ENCODE measurements at regions not wholly inside any gene's neighbourhood (a gene's known extent, or its start where the extent isn't known, plus 50 kb on each side); places are given as distances from the start of the nearest gene placed in this dataset.

DNA sequence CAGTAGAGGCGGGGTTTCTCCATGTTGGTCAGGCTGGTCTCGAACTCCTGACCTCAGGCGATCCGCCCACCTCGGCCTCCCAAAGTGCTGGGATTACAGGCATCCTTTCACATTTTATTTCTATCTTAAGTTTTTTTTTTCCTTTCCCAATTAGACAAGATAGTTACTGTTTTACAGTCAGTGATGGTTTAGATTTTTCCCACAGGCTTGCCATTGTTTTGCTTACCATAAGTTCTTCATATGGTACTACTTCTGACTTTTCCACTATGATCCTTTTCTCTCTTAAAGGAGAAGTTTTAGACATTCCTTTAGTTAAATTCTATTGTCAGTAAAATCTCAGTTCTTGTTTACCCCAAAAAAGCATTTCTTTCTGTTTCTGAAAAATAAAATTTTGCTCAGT, 462.6 kb downstream of the CENPC start:
- intact Hi-C loops (cut with micrococcal nuclease) = no loop called here
- no TSS peak for BruUV-seq (replicated peaks)

DNA sequence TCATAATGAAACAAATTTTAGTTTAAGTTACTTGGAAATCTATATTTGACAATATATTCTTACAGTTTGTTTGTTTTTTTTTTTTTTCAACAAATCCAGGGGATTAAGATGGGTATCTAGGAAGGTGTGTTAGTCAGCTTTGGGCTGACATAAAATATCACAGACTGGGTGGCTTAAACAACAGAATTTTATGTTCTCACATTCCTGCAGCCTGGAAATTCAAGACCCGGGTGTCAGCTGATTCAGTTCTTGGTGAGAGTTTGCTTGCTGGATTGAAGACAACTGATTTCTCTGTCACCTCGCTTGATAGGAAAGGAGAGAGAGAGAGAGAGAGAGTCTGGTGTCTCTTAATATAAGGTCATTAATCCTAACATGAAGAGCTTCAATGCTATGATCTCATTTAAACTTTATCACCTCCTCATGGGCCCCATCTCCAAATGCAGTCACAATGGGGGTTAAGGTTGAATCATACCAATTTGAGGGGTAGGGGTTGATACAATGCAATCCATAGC, 465.2 kb downstream of the CENPC start:
- CTCF ChIA-PET = interaction anchor here (0.6 kb wide), 1 partner anchor 11 kb away, joined by 4 read pairs; no protein-coding TSS in a partner anchor
- Mint-ChIP-seq H3K27ac (ENCODE audit: low read depth, unreplicated experiment) (no peak overlapping the region), H3K9me3 (ENCODE audit: unreplicated experiment) (no peaks in the 10 kb centered on the region), H3K27me3 (ENCODE audit: insufficient read depth, unreplicated experiment) (no peaks in the 10 kb centered on the region), H3K36me3 (ENCODE audit: insufficient read depth, unreplicated experiment) (no peaks in the 10 kb centered on the region), H3K4me3 (ENCODE audit: unreplicated experiment) (no peak overlapping the region), H3K4me1 (ENCODE audit: insufficient read depth, unreplicated experiment) (no peaks in the 10 kb centered on the region)
- intact Hi-C loops (cut with micrococcal nuclease) = no loop called here
- DNase-seq (ENCODE audit: unreplicated experiment) = no peak
- no TSS peak for BruUV-seq (replicated peaks)
- POLR2A ChIA-PET = no interaction called here
- TF ChIP-seq, protein P1, sequence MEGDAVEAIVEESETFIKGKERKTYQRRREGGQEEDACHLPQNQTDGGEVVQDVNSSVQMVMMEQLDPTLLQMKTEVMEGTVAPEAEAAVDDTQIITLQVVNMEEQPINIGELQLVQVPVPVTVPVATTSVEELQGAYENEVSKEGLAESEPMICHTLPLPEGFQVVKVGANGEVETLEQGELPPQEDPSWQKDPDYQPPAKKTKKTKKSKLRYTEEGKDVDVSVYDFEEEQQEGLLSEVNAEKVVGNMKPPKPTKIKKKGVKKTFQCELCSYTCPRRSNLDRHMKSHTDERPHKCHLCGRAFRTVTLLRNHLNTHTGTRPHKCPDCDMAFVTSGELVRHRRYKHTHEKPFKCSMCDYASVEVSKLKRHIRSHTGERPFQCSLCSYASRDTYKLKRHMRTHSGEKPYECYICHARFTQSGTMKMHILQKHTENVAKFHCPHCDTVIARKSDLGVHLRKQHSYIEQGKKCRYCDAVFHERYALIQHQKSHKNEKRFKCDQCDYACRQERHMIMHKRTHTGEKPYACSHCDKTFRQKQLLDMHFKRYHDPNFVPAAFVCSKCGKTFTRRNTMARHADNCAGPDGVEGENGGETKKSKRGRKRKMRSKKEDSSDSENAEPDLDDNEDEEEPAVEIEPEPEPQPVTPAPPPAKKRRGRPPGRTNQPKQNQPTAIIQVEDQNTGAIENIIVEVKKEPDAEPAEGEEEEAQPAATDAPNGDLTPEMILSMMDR (IDR thresholded peaks at IDR 0.05; ENCODE audit: unreplicated experiment) = no peak

More for the DNA sequence above, 462.6 kb downstream of the CENPC start:
- no peaks in the 10 kb centered on the region for H3K4me1 Mint-ChIP-seq (ENCODE audit: insufficient read depth, unreplicated experiment)
- no peaks in the 10 kb centered on the region for H3K27me3 Mint-ChIP-seq (ENCODE audit: insufficient read depth, unreplicated experiment)
- no peaks in the 10 kb centered on the region for H3K36me3 Mint-ChIP-seq (ENCODE audit: insufficient read depth, unreplicated experiment)
- DNase-seq (ENCODE audit: unreplicated experiment) = no peak
- no peak overlapping the region for H3K27ac Mint-ChIP-seq (ENCODE audit: low read depth, unreplicated experiment)
- no peaks in the 10 kb centered on the region for H3K9me3 Mint-ChIP-seq (ENCODE audit: unreplicated experiment)
- TF ChIP-seq, protein P1 (IDR thresholded peaks at IDR 0.05; ENCODE audit: unreplicated experiment) = no peak
- POLR2A ChIA-PET = no interaction called here
- CTCF ChIA-PET = no interaction called here
- no peak overlapping the region for H3K4me3 Mint-ChIP-seq (ENCODE audit: unreplicated experiment)

DNA sequence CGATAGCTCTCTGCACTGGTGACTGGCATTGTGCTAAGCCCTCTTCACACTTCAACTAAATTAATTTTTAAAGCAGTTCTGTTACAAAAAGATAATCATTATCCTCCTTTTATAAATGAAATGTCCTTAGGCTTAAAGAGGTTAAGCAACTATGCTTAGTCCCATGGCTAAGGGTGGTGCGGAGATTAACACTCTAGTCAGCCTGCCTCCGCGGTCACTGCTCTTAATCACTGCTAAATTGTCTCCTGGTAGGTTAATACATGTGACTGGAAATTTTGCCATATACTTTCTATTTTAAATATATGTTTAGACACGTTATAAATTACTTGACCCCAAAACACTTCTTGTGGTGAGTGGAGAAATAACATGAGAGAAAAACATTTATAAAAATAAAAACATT, 473.7 kb downstream of the CENPC start:
- BruUV-seq (replicated peaks) = no TSS peak
- Mint-ChIP-seq H3K9me3 (ENCODE audit: unreplicated experiment) (peaks cover 8% of the 10 kb centered on the region), H3K36me3 (ENCODE audit: insufficient read depth, unreplicated experiment) (no peaks in the 10 kb centered on the region), H3K4me1 (ENCODE audit: insufficient read depth, unreplicated experiment) (no peaks in the 10 kb centered on the region), H3K4me3 (ENCODE audit: unreplicated experiment) (no peak overlapping the region), H3K27me3 (ENCODE audit: insufficient read depth, unreplicated experiment) (no peaks in the 10 kb centered on the region), H3K27ac (ENCODE audit: low read depth, unreplicated experiment) (no peak overlapping the region)
- TF ChIP-seq, protein P1 (IDR thresholded peaks at IDR 0.05; ENCODE audit: unreplicated experiment) = no peak
- ChIA-PET CTCF (interaction anchor here (2.4 kb wide), 1 partner anchor 16 kb away, joined by 9 read pairs; no protein-coding TSS in a partner anchor), POLR2A (no interaction called here)
- intact Hi-C loops (cut with micrococcal nuclease) = no loop called here
- no peak for DNase-seq (ENCODE audit: unreplicated experiment)

DNA sequence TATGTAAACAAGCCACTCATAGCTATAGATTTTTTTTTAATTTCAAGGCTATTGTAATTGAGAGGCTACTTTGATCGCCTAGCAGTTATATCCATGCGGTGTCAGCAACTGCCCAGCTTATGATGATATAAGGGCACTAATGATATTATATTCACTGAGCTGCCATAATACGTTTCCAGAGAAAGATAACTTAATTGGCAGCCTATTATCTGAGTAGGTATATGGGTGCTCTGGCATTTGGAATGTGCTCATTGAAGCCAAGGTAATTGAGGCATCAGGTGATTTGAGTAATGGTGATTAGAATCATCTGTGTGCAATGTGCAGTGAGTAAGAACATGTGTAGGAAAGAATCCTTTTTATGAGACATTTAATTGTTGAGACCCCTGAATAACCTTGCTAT, 490.0 kb downstream of the CENPC start:
- Mint-ChIP-seq H3K4me3 (ENCODE audit: unreplicated experiment) (no peak overlapping the region), H3K9me3 (ENCODE audit: unreplicated experiment) (no peaks in the 10 kb centered on the region), H3K27ac (ENCODE audit: low read depth, unreplicated experiment) (no peak overlapping the region), H3K4me1 (ENCODE audit: insufficient read depth, unreplicated experiment) (peaks cover 8% of the 10 kb centered on the region), H3K27me3 (ENCODE audit: insufficient read depth, unreplicated experiment) (no peaks in the 10 kb centered on the region), H3K36me3 (ENCODE audit: insufficient read depth, unreplicated experiment) (no peaks in the 10 kb centered on the region)
- BruUV-seq (replicated peaks) = no TSS peak
- TF ChIP-seq, protein P1 (IDR thresholded peaks at IDR 0.05; ENCODE audit: unreplicated experiment) = no peak
- CTCF ChIA-PET = interaction anchor here (0.5 kb wide), 1 partner anchor 17 kb away, joined by 3 read pairs; no protein-coding TSS in a partner anchor
- DNase-seq (ENCODE audit: unreplicated experiment) = no peak
- POLR2A ChIA-PET = no interaction called here
- intact Hi-C loops (cut with micrococcal nuclease) = no loop called here
